NCI-H1092 (cell line): ENCODE measurements at regions not wholly inside any gene's neighbourhood (a gene's known extent, or its start where the extent isn't known, plus 50 kb on each side); places are given as distances from the start of the nearest gene placed in this dataset.

Experiments used
- DNase-seq: peaks from one replicate; lab custom pipeline; 2025; lab: John Stamatoyannopoulos, UW

GRCh38 chr1:193794239-193794638 lies 607.8 kb upstream of the B3GALT2 start:
- DNase-seq = no peak

GRCh38 chr1:193791746-193792145 lies 605.3 kb upstream of the B3GALT2 start:
- DNase-seq = no peak

- DNase-seq = no peak
Measured at GRCh38 chr1:193787061-193787460, 600.6 kb upstream of the B3GALT2 start.

GRCh38 chr1:193785850-193786420 lies 599.5 kb upstream of the B3GALT2 start:
- DNase-seq = no peak

GRCh38 chr1:193774536-193775323 lies 588.3 kb upstream of the B3GALT2 start:
- DNase-seq = no peak

GRCh38 chr1:193771596-193771995 lies 585.2 kb upstream of the B3GALT2 start:
- no peak for DNase-seq

- DNase-seq = no peak
Measured at GRCh38 chr1:193769651-193770050, 583.2 kb upstream of the B3GALT2 start.

GRCh38 chr1:193767886-193768285 lies 581.5 kb upstream of the B3GALT2 start:
- DNase-seq = no peak

GRCh38 chr1:193766329-193766728 lies 579.9 kb upstream of the B3GALT2 start:
- DNase-seq = no peak

- DNase-seq = no peak
Measured at GRCh38 chr1:193763266-193763665, 576.9 kb upstream of the B3GALT2 start.

GRCh38 chr1:193762236-193762635 lies 575.8 kb upstream of the B3GALT2 start:
- no peak for DNase-seq

GRCh38 chr1:193755441-193755840 lies 569.0 kb upstream of the B3GALT2 start:
- DNase-seq = no peak

- no peak for DNase-seq
Measured at GRCh38 chr1:193754732-193755427, 568.5 kb upstream of the B3GALT2 start.

- DNase-seq = no peak
Measured at GRCh38 chr1:193754151-193754550, 567.7 kb upstream of the B3GALT2 start.

- no peak for DNase-seq
Measured at GRCh38 chr1:193753038-193753756, 566.8 kb upstream of the B3GALT2 start.

- no peak for DNase-seq
Measured at GRCh38 chr1:193749868-193750267, 563.5 kb upstream of the B3GALT2 start.

- no peak for DNase-seq
Measured at GRCh38 chr1:193747579-193747978, 561.2 kb upstream of the B3GALT2 start.

- DNase-seq = no peak
Measured at GRCh38 chr1:193741228-193741627, 554.8 kb upstream of the B3GALT2 start.

- no peak for DNase-seq
Measured at GRCh38 chr1:193740762-193741161, 554.3 kb upstream of the B3GALT2 start.

GRCh38 chr1:193736507-193736906 lies 550.1 kb upstream of the B3GALT2 start:
- DNase-seq = no peak

- no peak for DNase-seq
Measured at GRCh38 chr1:193733674-193734073, 547.3 kb upstream of the B3GALT2 start.

- no peak for DNase-seq
Measured at GRCh38 chr1:193730017-193730416, 543.6 kb upstream of the B3GALT2 start.

GRCh38 chr1:193729429-193729828 lies 543.0 kb upstream of the B3GALT2 start:
- DNase-seq = no peak
